Loucy (cell line): ENCODE measurements at regions not wholly inside any gene's neighbourhood (a gene's known extent, or its start where the extent isn't known, plus 50 kb on each side); places are given as distances from the start of the nearest gene placed in this dataset.
A peak's percentile ranks its signal among the peaks of the same experiment; 100 is the strongest.
"Not testable (repeated sequence)": the region's sequence is repeated elsewhere in the genome, so short reads cannot be mapped to it uniquely, and the experiment has no call there.

Experiments
- H2AFZ ChIP-seq: fragments of 200-600 bp; sonication (generic); 2 replicates; pipeline ENCODE4 v1.6.0; 2016; ENCODE audit warnings: antibody characterized with exemption, mild to moderate bottlenecking, low read length, moderate library complexity
- H3F3A ChIP-seq: fragments of 200-600 bp; 2 replicates; pipeline ENCODE4 v1.6.0; 2016; ENCODE audit warnings: antibody characterized with exemption, low read depth, mild to moderate bottlenecking
- H3K27me3 ChIP-seq: fragments of 200-600 bp; sonication (generic); 2 replicates; pipeline ENCODE4 v1.6.1; 2014; ENCODE audit warnings: low read length, mild to moderate bottlenecking; ENCODE audit not compliant: insufficient read depth, poor library complexity, severe bottlenecking
- H3K36me3 ChIP-seq: fragments of 200-600 bp; sonication (generic); 2 replicates; pipeline ENCODE4 v1.6.1; 2016; ENCODE audit warnings: low read length; ENCODE audit not compliant: insufficient read depth
- H3K4me1 ChIP-seq: fragments of 200-600 bp; sonication (generic); 2 replicates; pipeline ENCODE4 v1.5.1; 2014; ENCODE audit warnings: low read length, mild to moderate bottlenecking; ENCODE audit not compliant: insufficient read depth, poor library complexity, severe bottlenecking
- H3K4me2 ChIP-seq: fragments of 200-600 bp; sonication (generic); 2 replicates; pipeline ENCODE4 v1.6.0; 2014; ENCODE audit warnings: antibody characterized with exemption, low read length, low read depth, mild to moderate bottlenecking; ENCODE audit not compliant: poor library complexity, severe bottlenecking
- H3K4me3 ChIP-seq: fragments of 200-600 bp; sonication (generic); 2 replicates; pipeline ENCODE4 v1.5.1; 2014; ENCODE audit warnings: low read length, mild to moderate bottlenecking, mixed read lengths; ENCODE audit not compliant: poor library complexity, severe bottlenecking
- H3K79me2 ChIP-seq: fragments of 200-600 bp; sonication (generic); 2 replicates; pipeline ENCODE4 v1.6.1; 2014; ENCODE audit warnings: low read length; ENCODE audit not compliant: insufficient read depth
- H3K9ac ChIP-seq: fragments of 200-600 bp; sonication (generic); 2 replicates; pipeline ENCODE4 v1.6.0; 2014; ENCODE audit warnings: mild to moderate bottlenecking, low read depth, low read length, moderate library complexity; ENCODE audit not compliant: poor library complexity, severe bottlenecking
- H3K9me2 ChIP-seq: fragments of 200-600 bp; sonication (generic); replicated peaks from 2 replicates; pipeline ENCODE4 v1.6.1; 2016; ENCODE audit warnings: low read depth, low read length, mixed read lengths
- H3K9me3 ChIP-seq: fragments of 200-600 bp; sonication (generic); 2 replicates; pipeline ENCODE4 v1.6.1; 2014; ENCODE audit warnings: mild to moderate bottlenecking, antibody characterized with exemption, low read length, low read depth; ENCODE audit not compliant: insufficient read depth
- H4K20me1 ChIP-seq: fragments of 200-600 bp; sonication (generic); 2 replicates; pipeline ENCODE4 v1.6.0; 2014; ENCODE audit warnings: antibody characterized with exemption, low read length, mild to moderate bottlenecking; ENCODE audit not compliant: insufficient read depth, poor library complexity, severe bottlenecking
- CTCF ChIP-seq: fragments of 200-600 bp; sonication (generic); conservative IDR thresholded peaks from 2 replicates; pipeline ENCODE4 v1.5.1; 2014; ENCODE audit warnings: mild to moderate bottlenecking, antibody characterized with exemption, low read length
- EZH2phosphoT487 ChIP-seq: fragments of 200-600 bp; IDR thresholded peaks from 2 replicates; pipeline ENCODE4 v1.6.1; 2018; ENCODE audit warnings: antibody characterized with exemption, mild to moderate bottlenecking, moderate library complexity, borderline replicate concordance

GRCh38 chr6:132115714-132116366, 164.7 kb upstream of the CCN2 start:
- Histone ChIP-seq H3K4me3 (no peak overlapping the region), H3K4me1 (no peaks in the 10 kb centered on the region), H3F3A (no peaks in the 10 kb centered on the region), H3K9ac (no peak overlapping the region), H3K9me3 (no peaks in the 10 kb centered on the region), H3K9me2 (no peaks in the 10 kb centered on the region), H3K27me3 (no peaks in the 10 kb centered on the region), H2AFZ (peak overlapping the region; percentile 43), H3K36me3 (no peaks in the 10 kb centered on the region), H3K79me2 (no peaks in the 10 kb centered on the region), H4K20me1 (no peaks in the 10 kb centered on the region), H3K4me2 (no peak overlapping the region)
- TF ChIP-seq EZH2phosphoT487 (no peak), CTCF (no peak)

GRCh38 chr6:132114201-132114825, 163.1 kb upstream of the CCN2 start:
- Histone ChIP-seq H3K9ac (no peak overlapping the region), H2AFZ (no peak overlapping the region), H4K20me1 (no peaks in the 10 kb centered on the region), H3K79me2 (no peaks in the 10 kb centered on the region), H3K36me3 (no peaks in the 10 kb centered on the region), H3K4me1 (no peaks in the 10 kb centered on the region), H3F3A (no peaks in the 10 kb centered on the region), H3K9me2 (no peaks in the 10 kb centered on the region), H3K4me3 (no peak overlapping the region), H3K27me3 (no peaks in the 10 kb centered on the region), H3K4me2 (no peak overlapping the region), H3K9me3 (0 out of 2 replicates have a peak, but pooled peaks cover 5% of the 10 kb centered on the region)
- TF ChIP-seq CTCF, result no peak
- no peak for TF ChIP-seq EZH2phosphoT487

GRCh38 chr6:132109752-132110151, 158.6 kb upstream of the CCN2 start:
- not testable (repeated sequence) for H2AFZ ChIP-seq, H3K4me2 ChIP-seq, H3K9me2 ChIP-seq, H3K9ac ChIP-seq, H4K20me1 ChIP-seq, H3K4me3 ChIP-seq, H3K27me3 ChIP-seq, H3F3A ChIP-seq, H3K79me2 ChIP-seq, H3K4me1 ChIP-seq, H3K36me3 ChIP-seq
- H3K9me3 ChIP-seq, result peaks cover 14% of the 10 kb centered on the region; the same call in 1 of the 2 replicates

GRCh38 chr6:132107896-132108295, 156.7 kb upstream of the CCN2 start:
- no peaks in the 10 kb centered on the region for H3K79me2 ChIP-seq
- no peaks in the 10 kb centered on the region for H4K20me1 ChIP-seq
- H3F3A ChIP-seq, result no peaks in the 10 kb centered on the region
- TF ChIP-seq CTCF, result no peak
- TF ChIP-seq EZH2phosphoT487, result no peak
- no peaks in the 10 kb centered on the region for H3K27me3 ChIP-seq
- no peak overlapping the region for H3K9ac ChIP-seq
- no peaks in the 10 kb centered on the region for H3K4me1 ChIP-seq
- H3K4me3 ChIP-seq, result no peak overlapping the region
- H3K9me2 ChIP-seq, result no peaks in the 10 kb centered on the region
- no peak overlapping the region for H2AFZ ChIP-seq
- no peaks in the 10 kb centered on the region for H3K36me3 ChIP-seq
- peaks cover 23% of the 10 kb centered on the region; the same call in 1 of the 2 replicates for H3K9me3 ChIP-seq
- H3K4me2 ChIP-seq, result no peak overlapping the region
